Suppressor macrophage treated with lipopolysaccharide for 4 hours (primary cell): ENCODE measurements at regions not wholly inside any gene's neighbourhood (a gene's known extent, or its start where the extent isn't known, plus 50 kb on each side); places are given as distances from the start of the nearest gene placed in this dataset.
"Not testable (repeated sequence)": the region's sequence is repeated elsewhere in the genome, so short reads cannot be mapped to it uniquely, and the experiment has no call there.

Experiments
- DNase-seq: peaks from one replicate; pipeline ENCODE4 v3.0.0-alpha.2; 2020

DNA sequence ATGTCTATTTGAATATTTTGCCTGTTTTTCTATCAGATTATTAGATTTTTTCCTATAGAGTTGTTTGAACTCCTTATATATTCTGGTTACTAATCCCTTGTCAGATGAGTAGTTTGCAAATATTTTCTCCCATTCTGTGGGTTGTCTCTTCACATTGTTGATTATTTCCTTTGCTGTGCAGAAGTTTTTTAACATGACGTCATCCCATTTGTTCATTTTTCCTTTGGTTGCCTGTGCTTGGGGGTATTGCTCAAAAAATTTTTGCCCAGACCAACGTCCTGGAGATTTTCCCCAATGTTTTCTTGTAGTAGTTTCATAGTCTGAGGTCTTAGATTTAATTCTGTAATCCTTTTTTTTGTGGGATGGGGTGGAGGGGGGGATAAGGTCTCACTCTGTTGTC lies 168.7 kb upstream of the NFIA start:
- DNase-seq: not testable (repeated sequence)

DNA sequence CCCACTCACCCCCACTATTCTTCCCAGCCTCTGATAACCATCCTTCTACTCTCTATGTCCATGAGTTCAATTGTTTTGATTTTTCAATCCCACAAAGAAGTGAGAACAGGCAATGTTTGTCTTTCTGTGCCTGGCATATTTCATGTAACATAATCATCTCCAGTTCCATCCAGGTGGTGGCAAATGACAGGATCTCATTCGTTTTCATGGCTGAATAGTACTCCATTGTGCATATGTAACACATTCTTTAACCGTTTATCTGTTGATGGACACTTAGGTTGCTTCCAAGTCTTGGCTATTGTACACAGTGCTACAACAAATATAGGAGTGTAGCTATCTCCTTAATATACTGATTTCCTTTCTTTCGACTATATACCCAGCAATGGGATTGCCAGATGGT lies 169.3 kb upstream of the NFIA start:
- no peak for DNase-seq

DNA sequence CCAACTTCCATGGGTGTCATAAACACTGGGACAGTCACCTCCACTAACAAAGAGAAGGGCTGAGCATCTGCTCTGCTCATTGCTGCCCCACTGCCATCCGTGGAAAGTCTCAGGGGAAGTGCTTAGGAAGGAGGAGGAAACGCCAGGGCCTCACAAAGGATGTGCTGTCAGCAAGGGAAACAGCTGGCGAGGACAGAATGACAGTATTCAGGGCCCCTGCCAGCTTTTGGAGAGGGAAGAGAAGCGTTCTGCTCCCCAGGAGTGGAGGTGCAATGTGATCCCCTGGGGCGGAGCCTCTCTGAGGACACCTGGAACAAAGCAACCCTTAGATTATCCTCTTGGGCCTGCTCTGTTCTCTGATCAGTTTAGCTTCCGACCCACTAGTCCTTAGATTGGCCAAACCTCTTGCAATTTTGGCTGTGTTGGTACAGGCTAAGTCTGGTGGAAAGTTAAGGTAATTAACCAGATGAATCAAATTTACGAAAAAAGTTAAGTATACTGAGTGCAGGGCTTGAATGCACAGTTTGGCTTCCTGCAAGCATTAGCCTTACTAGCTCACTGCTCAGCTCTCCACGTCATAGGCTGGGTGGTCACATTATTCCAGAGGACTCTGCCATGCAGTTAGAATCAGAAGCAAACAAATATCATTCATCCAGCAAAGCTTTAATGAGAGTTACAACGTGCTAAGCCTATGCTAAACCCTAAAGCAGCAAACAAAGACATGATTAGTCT lies 170.2 kb upstream of the NFIA start:
- no peak for DNase-seq

DNA sequence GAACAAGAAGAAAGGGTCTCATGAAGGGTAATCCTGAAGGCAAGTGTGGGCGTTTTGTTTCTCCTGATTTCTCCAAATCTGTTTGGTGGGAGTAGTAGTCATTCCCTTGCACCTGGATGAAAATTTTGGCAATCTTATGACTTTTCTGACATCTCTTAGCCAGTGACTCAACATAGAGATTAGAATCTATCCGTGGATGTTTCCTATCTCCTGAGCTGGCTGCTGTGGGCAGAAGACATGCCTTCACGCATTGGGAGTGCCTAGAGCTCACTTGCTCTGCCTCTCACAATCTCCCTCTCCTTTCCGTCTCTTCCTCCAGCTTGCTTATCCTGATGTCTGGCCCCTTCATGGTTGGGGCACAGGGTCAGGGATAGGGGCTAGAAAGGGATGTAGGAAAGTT lies 174.2 kb upstream of the NFIA start:
- DNase-seq: no peak

DNA sequence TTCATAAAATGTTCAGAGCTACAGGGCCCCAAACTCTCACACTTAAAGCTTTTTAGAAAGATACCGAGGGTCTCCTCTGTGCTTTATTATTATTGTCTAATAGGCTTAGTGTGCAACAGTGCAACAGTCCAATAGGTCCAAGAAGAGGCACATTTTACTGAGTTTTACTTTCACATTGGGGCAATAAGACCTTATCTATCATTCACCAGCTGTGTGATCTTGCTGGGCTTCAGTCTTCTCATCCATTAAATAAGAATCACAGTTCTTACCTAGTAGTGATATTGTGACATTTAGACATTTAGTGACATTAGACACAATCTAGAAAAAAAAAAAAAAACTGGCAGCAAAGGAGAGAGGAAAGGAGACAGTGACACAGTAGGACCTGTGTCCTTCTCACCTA lies 175.8 kb upstream of the NFIA start:
- DNase-seq: no peak

DNA sequence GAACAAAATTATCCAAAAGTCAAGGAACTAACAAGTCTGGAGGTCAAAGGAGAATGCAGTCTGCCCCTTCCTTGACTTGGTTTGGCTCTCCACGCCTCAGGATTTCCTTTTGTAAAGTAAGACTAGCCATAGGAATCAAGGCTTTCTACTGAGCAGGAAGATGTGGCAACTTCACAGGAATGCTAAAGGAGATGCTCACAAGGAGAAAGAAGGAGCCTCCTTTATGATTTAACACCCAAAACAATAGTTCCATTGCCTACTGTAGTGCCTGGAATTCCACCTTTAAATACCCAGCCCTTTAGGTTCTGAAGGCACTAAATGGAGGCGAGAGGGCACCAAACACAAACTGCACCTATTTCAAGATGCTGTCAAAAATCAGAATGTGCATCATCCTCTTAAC lies 176.3 kb upstream of the NFIA start:
- no peak for DNase-seq

DNA sequence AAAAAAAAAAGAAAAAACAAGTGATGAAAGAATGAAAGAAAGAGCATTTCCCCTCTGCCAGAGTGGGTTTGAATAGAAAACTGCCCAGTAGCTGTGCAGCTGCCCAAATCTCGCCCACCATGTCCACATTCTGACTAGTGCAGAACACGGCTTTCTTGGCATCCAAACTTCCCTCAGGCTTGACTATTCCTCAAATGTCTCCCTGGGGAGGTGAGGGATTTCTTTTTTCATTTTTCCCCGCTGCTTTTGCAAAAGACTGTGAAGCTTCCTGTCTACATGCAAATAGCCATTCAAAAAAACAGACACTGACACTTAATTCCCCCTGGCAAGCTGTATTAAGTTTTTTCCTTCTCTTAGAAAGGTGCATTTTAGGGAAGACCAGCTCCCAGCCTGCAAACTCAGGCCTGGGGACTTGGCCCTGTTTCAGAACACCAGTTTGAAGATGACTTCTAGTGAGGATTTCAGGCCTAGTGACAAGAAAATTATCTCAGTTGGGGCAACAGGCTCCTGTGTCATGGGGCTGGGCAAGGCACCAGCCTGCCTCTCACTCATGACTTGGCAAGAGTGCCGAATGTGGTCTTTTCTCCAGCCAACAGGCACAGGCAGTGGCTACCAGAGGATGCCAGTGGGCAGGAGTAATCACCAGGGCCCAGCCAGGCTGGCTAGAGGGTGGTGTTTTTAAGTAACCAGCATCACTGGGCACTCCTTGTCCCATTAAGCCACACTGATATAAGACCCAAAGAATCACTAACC lies 178.1 kb upstream of the NFIA start:
- DNase-seq: no peak

DNA sequence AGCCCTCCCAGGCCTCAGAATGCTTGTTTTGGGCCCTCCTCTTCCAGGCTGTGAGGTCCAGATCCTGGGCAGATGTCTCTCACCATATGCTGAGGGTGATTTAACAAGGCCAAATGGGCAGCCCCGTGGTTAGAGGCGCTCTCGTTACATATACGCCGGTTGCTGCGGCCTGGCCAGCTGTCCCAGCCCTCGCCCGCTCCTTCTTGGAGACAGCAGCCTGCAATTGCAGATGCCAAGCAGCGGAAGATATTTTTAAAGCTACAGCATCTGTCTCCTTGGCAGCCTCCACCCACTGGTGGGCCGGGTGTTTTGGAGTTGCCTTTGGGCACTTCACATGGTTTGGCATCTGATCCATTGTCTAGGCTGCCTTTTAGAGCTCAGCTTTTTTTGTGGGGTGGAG lies 178.8 kb upstream of the NFIA start:
- no peak for DNase-seq

DNA sequence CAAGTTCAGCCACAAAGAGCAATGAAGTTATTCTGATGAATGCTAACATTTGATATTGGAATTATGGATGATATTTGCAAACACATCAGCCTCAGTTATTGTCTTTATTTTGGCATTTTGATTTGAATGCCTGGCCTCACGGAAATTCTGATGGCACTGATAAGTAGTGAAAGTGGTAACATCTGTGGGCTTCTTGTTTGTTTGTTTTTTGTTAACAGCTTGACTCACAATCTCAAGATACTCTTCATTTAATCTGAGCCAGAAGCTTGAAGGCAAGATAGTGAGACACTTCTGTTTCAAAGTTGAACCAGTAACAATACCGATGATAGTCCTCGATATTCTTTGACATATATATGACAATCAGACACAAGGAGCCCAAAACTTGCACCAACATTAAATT lies 182.9 kb upstream of the NFIA start:
- DNase-seq: no peak

DNA sequence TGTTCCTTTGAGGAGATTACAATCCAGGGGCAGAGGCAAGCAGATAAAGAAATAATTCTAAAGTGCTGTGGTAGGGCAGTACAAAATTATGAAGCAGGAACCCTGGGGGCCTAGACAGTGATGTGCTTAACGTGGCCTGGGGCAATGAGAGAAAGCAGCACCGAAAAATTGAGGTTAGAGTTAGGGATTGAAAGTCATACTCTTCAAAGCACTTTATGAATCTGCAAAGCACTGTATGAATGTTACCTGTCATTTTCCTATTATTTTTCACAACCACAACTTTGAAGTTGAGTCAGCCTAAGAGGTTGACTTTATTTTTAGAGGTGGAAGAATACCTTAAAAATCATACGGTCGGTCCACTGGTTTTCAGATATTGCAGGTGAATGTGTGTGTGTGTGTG lies 183.4 kb upstream of the NFIA start:
- DNase-seq: no peak

DNA sequence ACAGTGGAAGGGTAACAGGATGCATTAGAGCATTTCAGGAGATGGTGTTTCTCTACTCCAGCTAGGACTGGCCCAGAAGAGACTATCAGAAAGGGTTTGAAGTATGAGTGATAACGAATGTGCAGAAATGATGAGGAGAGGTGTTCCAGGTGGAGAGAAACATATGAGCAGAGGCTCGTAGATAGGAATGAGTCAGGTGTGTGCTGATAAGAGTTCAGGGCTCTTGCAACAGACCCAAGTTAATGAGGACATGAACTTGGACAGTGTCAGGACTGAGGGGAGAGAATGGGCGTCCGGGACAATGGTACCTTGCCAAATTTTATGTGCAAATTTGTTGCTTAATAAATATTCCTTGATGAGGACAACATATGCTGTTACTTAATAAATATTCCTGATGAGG lies 183.9 kb upstream of the NFIA start:
- DNase-seq: no peak

DNA sequence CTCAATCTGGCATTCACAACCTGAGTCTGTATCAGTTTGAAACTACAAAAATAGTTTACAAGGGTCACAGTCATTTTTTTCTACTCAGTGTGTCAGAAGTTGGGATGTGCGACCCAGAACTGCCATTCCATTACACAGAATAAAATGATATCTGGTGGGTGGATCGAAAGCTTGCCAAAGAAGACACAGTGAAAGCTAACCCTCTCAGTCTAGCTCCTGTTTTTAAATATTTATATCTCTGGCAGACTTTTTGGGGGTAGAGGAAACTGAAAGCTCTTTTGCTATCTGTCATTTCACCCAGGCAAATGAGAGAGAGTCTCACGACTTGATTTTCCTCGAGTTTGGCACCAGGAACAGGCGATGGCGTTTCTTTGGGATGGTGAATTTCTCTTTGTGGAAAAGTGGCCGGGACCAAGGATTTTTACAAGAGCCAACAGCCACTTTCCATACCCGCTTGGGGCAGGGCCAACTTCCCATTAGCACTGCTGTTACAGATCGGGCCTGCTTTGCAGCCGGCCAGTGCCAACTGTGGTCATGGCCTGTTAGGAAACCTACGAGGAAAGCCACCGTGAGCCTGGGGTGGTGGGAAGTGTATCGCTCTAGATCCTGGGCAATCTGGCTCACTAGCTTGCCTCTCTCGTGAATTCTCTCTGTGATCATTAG lies 185.5 kb upstream of the NFIA start:
- no peak for DNase-seq

DNA sequence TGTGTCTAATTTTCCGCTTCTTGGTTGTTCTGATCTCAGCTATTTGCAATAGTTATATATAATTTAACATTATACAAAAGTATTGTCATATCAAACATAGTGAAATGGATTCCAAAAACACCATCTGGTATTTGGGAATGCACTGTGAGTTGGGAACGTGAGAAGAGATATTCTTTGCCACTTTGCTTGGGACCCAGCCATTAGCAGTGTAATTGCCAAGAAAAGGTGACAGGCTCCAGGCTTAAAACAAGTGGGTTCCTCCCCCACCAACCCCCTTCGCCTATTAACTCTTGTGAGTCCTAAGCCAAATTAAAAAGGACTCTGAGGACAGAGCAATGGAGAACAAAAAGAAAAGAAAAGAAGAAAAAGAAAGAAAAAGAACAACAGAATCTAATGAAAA lies 186.7 kb upstream of the NFIA start:
- no peak for DNase-seq

DNA sequence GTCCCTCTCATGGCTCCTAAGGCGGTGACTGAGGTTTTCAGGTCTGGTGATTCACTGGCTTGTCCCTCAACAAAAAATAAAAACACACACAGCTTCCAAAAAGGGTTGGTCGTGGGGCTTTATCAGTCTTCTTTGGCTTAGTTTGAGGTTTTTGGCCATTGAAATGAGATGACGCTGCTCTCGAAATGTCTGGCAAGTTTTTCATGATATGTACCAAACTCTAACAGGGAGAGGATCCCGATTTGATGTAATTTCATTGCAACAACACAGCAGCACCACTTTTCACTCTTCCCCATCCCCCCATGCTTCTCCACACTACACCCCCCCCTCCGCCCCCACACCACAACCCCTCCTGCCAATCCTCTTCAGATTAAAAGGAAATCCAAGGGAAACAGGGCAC lies 187.1 kb upstream of the NFIA start:
- no peak for DNase-seq

DNA sequence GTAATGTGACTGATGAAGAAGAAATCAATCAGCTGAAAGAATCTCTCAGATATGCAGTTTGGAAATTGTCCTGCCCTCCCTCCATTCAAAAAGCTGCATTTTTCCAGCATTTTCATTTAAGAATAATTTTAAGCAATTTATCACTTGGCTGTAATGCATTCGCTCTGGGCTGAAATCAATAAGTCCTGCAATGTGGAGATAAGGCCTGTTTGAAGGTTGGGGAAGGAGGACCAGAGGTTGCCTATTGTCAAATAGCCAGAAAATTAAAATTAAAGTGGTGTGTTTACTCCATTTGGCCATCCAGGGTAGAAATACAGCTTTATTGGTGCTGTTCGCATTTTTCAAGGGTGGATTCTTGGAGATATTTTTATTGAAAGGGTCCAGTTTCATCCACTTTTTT lies 187.6 kb upstream of the NFIA start:
- DNase-seq: no peak

DNA sequence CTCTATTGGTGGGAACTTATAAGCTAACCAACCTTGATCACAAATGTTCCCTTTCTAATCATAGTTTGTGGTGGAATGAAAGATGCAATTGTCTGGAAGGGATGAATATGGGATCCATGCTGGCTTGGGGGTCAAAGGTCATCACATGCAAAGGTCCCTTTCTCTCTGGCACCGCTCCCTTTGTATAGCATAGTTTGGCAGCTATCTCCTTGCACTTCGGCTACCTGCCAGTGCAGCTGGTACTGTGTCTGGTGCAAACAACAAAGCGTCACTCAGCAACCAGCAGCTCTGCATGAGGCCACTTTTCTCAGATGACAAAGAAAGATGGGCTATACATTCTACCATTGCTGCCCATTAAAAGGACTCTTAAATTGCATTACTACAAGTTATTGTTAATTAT lies 188.2 kb upstream of the NFIA start:
- no peak for DNase-seq

DNA sequence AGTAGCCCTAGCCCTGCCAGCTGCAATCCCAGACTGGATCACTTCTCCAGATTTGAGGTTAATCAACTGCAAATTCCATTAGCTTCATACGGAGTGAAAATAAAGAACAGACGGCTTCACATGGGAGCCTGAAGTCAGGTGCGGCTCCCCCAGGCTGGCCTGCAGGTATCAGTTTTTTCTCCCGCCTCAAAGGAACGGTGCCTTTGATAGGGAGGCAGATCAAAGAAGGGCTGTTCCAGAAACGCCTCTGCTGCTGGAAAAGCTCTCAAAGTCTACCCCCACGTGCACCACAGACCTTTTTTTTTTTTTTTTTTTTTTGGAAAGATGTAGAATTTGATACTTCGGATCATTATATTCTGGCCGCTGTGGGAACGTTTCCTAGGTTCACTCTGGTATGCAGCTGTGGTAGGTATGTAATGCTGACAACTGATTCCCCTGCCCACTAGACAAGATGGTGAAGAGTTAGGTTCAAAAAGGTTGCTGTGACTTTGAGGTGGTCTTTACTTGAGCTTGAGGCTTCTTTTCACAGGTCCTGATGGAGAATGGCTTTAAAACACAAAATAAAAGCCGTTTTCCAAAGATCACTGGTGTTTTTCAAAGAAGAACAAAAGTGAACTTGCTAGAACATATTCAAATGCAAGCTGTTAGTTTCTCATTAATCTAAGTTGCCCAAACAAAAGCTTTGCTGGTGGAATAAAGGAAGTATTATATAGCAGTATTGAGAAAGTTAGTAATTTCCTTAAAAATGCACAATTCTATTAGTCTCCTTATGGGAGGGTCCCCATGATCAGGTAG lies 189.0 kb upstream of the NFIA start:
- no peak for DNase-seq

DNA sequence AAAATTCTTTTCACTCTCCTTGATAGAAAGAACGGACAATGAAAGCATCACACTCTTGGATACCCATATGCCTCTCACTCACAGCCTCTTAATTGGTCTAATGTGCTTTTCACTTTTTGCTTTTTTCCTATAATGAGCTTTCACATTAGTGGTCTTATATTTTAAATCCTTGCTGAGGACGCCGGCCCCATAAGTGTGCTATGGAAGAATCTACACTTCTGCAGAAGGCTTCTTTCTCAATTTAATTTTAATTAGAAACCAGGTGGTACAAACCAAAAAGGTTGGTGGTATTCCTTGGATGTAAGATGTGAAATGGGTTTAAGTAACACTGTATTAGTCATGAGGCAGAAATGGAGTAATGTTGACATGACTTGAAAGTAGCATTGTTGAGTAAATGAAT lies 190.6 kb upstream of the NFIA start:
- peak; percentile 13 for DNase-seq

DNA sequence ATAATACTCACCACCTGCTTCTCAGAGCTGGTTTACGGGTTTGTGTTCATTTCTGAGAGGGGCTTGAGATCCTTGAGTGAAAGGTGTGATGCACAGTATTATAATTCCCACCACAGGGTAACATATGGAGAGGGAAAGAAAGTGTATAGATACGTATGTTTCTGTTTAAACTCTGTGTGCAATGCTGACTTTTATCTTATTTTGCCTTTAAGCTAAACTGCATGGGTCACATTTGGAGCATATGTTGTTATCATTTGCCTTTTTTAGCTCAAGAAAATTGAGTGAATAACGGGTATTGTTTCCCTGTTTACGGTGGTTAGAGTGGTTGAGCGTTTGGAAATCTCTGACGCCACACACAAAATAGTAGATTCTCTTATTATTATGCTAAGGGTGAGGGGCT lies 191.1 kb upstream of the NFIA start:
- DNase-seq: no peak

DNA sequence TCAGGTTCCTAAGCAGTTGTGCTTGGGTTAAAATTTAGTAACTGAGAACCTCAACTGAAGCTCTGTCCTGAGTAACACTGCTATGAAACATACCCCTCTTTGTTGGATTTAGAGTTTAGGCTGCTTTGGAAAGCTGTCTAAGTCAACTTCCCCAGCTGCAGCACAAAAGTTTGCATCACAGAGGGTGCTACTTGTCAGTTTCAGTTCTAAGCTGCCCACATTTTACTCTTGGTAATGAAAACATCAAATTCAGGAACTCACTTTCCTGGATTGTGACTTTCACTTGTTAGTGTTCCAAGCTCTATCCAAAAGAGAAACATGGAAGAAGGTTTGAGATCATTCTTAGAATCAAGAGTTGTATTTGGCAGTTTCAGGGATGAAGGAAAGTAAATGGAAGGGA lies 191.7 kb upstream of the NFIA start:
- peak; percentile 78 for DNase-seq

DNA sequence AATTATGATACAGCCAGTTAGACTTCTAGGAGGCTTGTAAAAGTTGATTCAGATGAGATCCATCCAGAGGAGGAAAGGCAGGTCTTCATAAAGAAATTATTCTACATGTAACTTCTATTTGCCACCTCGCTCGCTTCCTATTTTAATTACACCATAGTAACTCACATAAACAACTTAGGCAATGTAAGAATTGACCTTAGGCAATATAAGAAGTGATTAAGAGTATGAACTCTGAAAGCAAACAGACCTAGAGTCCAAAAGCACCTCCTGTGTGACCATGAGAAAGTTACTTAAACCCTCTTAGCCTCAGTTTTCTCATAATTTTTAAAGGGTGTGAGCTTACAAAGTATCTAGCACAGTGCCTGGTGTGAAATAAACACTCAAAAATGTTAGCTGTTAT lies 192.7 kb upstream of the NFIA start:
- DNase-seq: peak; percentile 17

DNA sequence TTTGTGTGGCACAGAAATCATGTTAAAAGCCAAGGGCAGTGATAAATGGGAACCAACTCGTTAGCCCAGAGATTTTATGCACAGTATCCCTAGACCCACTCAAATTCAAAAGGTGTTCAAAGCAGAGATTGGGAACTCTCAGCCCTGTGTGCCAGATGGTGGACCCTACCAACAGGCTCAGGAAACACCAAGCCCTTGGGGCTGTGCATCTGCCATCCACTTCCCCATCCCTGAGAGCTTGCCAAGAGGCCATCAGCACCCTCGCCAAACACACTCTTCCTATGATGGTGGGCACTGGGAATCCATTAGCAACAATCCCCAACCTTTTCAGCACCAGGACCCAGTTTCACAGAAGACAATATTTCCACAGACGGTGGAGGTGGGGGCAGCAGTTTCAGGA lies 194.2 kb upstream of the NFIA start:
- DNase-seq: no peak

DNA sequence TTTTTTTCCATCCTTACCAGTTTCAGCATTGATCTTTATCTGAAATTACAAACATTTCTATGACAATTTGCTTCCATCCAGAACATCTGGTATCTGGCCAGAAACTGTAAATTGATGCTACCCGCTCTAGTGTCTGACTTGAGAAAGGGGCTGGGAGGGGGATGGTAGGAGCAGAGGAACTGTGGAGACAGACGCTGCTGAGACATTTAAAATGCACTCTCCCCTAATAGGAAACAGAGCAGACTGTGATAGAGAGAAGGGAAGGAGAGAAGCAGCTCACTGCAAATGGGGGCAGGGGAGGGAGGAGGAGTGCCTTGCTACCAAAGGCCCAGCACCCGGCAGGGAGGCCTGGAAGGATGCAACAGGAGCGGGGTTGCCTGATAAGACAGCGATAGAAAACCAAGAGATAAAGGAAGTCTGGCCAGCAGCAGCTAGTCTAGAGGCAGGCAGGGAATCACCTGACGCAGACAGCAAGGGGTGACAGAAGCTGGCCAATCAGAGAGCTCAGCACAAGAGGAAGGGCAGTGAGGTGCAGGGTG lies 195.5 kb upstream of the NFIA start:
- no peak for DNase-seq
